ENCODE measurements at regions not wholly inside any gene's neighbourhood (a gene's known extent, or its start where the extent isn't known, plus 50 kb on each side); places are given as distances from the start of the nearest gene placed in this dataset.

GRCh38 chr20:23225407-23226060 lies 125.1 kb upstream of the NXT1 start:
- Histone ChIP-seq H3K4me3 (no peak overlapping the region), H3K27me3 (ENCODE audit: low read depth) (no peaks in the 10 kb centered on the region), H3K36me3 (no peaks in the 10 kb centered on the region), H3K27ac (replicated peaks) (peak overlapping the region; percentile 33), H3K4me1 (peaks cover 15% of the 10 kb centered on the region), H3K9me3 (replicated peaks) (peaks cover 31% of the 10 kb centered on the region)
- intact Hi-C loops (cut with micrococcal nuclease) = loop anchor here (10.0 kb wide), 1 partner anchor 531 kb away; no protein-coding TSS in a partner anchor
- peak; percentile 48 for DNase-seq
- no peak for TF ChIP-seq CTCF (IDR thresholded peaks at IDR 0.05; ENCODE audit: borderline replicate concordance)

- Histone ChIP-seq H3K9me3 (replicated peaks) (peaks cover 38% of the 10 kb centered on the region), H3K4me1 (peaks cover 15% of the 10 kb centered on the region), H3K36me3 (no peaks in the 10 kb centered on the region), H3K27ac (replicated peaks) (no peak overlapping the region), H3K4me3 (no peak overlapping the region), H3K27me3 (ENCODE audit: low read depth) (no peaks in the 10 kb centered on the region)
- intact Hi-C loops (cut with micrococcal nuclease) = loop anchor here (10.0 kb wide), 1 partner anchor 530 kb away; no protein-coding TSS in a partner anchor
- no peak for TF ChIP-seq CTCF (IDR thresholded peaks at IDR 0.05; ENCODE audit: borderline replicate concordance)
- DNase-seq = no peak
Observed at GRCh38 chr20:23224806-23225205, 125.8 kb upstream of the NXT1 start.

- Histone ChIP-seq H3K4me1 (peaks cover 12% of the 10 kb centered on the region), H3K27ac (replicated peaks) (no peak overlapping the region), H3K4me3 (no peak overlapping the region), H3K27me3 (ENCODE audit: low read depth) (no peaks in the 10 kb centered on the region), H3K9me3 (replicated peaks) (peaks cover 46% of the 10 kb centered on the region), H3K36me3 (no peaks in the 10 kb centered on the region)
- no peak for DNase-seq
- TF ChIP-seq CTCF (IDR thresholded peaks at IDR 0.05; ENCODE audit: borderline replicate concordance) = no peak
- intact Hi-C loops (cut with micrococcal nuclease) = loop anchor here (10.0 kb wide), 1 partner anchor 529 kb away; no protein-coding TSS in a partner anchor
Observed at GRCh38 chr20:23223908-23224580, 126.5 kb upstream of the NXT1 start.

- Histone ChIP-seq H3K27me3 (ENCODE audit: low read depth) (no peaks in the 10 kb centered on the region), H3K36me3 (no peaks in the 10 kb centered on the region), H3K4me1 (peaks cover 4% of the 10 kb centered on the region), H3K27ac (replicated peaks) (no peak overlapping the region), H3K9me3 (replicated peaks) (peaks cover 60% of the 10 kb centered on the region), H3K4me3 (no peak overlapping the region)
- no peak for TF ChIP-seq CTCF (IDR thresholded peaks at IDR 0.05; ENCODE audit: borderline replicate concordance)
- DNase-seq = no peak
- intact Hi-C loops (cut with micrococcal nuclease) = loop anchor here (10.0 kb wide), 1 partner anchor 528 kb away; no protein-coding TSS in a partner anchor
Observed at GRCh38 chr20:23222531-23223200, 127.9 kb upstream of the NXT1 start.

GRCh38 chr20:23217023-23217422 lies 130.9 kb upstream of the CD93 start:
- Histone ChIP-seq H3K9me3 (replicated peaks) (peaks cover 44% of the 10 kb centered on the region), H3K27me3 (ENCODE audit: low read depth) (no peaks in the 10 kb centered on the region), H3K4me3 (no peak overlapping the region), H3K27ac (replicated peaks) (no peak overlapping the region), H3K4me1 (no peaks in the 10 kb centered on the region), H3K36me3 (no peaks in the 10 kb centered on the region)
- intact Hi-C loops (cut with micrococcal nuclease) = no loop called here
- TF ChIP-seq CTCF (IDR thresholded peaks at IDR 0.05; ENCODE audit: borderline replicate concordance) = no peak
- no peak for DNase-seq
